HUES6 (cell line): ENCODE measurements at regions not wholly inside any gene's neighbourhood (a gene's known extent, or its start where the extent isn't known, plus 50 kb on each side); places are given as distances from the start of the nearest gene placed in this dataset.

Experiments
- H3K27ac ChIP-seq: 2 replicates; pipeline ENCODE4 v1.7.0; 2013; ENCODE audit warnings: low read depth, mild to moderate bottlenecking, low read length, inconsistent platforms
- H3K27me3 ChIP-seq: 2 replicates; pipeline ENCODE4 v1.6.1; 2013; ENCODE audit warnings: low read length; ENCODE audit not compliant: control insufficient read depth, insufficient read depth
- H3K36me3 ChIP-seq: 2 replicates; pipeline ENCODE4 v1.6.1; 2013; ENCODE audit warnings: low read length; ENCODE audit not compliant: control insufficient read depth, insufficient read depth
- H3K4me1 ChIP-seq: 2 replicates; pipeline ENCODE4 v1.6.1; 2013; ENCODE audit warnings: low read length; ENCODE audit not compliant: control insufficient read depth, insufficient read depth
- H3K4me3 ChIP-seq: 2 replicates; pipeline ENCODE4 v1.5.1; 2013; ENCODE audit warnings: low read depth, low read length
- H3K9ac ChIP-seq: one replicate; pipeline ENCODE4 v1.6.1; 2013; ENCODE audit warnings: mild to moderate bottlenecking, low read length
- H3K9me3 ChIP-seq: 2 replicates; pipeline ENCODE4 v1.6.1; 2013; ENCODE audit warnings: low read depth, low read length; ENCODE audit not compliant: control insufficient read depth, insufficient read depth

DNA sequence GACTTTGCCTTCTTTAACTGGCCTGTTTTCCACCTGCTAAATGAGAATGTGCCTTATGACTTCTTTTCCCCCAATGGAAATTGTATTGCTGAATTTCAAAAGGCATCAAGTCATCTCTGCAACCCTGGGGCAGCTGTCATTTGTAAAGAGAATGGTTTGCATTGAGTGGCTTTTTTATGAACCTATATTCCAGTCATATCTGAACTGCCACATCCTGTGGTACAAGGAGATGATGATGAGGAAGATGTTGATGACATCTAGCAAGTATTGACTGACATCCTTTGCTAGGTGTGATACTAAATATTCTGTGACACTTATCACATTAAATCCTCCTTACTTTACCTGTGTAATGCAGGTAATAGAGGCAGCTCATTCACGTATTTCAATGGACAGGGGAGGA, 88.3 kb upstream of the KIAA1217 start:
- Histone ChIP-seq H3K9me3 (no peaks in the 10 kb centered on the region), H3K9ac (no peak overlapping the region), H3K27ac (no peak overlapping the region), H3K36me3 (no peaks in the 10 kb centered on the region), H3K4me3 (no peak overlapping the region), H3K4me1 (peaks cover 18% of the 10 kb centered on the region), H3K27me3 (no peaks in the 10 kb centered on the region)

DNA sequence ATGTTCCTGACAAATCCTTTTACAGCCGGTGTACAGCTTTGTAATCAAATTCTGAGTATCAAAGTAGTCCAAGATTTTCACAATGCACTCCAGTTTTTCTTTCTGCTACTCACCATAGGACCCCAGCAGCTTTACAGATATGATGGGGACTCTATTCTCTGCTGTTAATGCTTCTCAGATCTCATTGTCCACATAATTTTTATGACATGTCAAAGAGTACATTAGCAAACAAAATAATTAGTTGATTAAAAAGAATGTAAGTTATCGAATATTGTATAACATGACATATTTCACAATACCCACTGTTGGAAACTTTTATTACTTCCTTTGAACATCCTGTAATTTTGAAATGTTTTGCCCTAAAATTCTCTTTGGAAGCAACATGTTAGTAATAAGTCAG, 81.4 kb upstream of the KIAA1217 start:
- no peak overlapping the region for H3K4me3 ChIP-seq
- no peaks in the 10 kb centered on the region for H3K36me3 ChIP-seq
- no peak overlapping the region for H3K9ac ChIP-seq
- peaks cover 7% of the 10 kb centered on the region; the same call in 1 of the 2 replicates for H3K4me1 ChIP-seq
- no peak overlapping the region for H3K27ac ChIP-seq
- H3K27me3 ChIP-seq: no peaks in the 10 kb centered on the region
- no peaks in the 10 kb centered on the region for H3K9me3 ChIP-seq

DNA sequence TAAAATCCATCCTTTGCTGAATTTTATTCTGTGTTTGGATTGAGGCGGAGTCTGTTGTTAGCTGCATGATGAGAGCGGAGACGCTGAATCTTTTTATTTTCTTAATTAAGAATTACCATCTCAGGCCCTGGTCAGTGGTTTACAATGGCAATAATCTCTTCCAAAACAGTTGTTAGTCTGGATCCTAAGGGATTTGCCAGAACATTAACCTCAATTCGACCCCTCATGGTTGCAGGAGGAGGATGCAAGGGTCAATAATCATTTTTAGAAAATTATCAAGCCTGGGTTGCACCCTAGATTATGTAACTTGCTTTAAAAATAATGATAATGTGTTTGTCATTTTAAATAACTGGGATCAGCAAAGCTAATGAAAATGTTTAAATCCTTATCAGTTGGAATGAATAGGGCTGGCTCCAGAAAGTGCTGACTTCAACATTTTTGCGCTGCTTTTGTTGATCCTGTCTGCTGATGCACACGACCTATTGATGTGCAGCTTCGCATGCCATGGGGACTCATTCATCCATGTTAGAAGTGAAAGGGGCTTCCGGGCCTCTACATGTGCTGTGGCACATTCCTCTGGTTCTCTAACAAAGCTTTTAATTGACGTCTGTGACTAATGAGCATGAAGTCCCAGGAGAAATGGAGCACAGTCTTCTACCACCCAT, 80.7 kb upstream of the KIAA1217 start:
- H3K27me3 ChIP-seq: no peaks in the 10 kb centered on the region
- no peaks in the 10 kb centered on the region for H3K36me3 ChIP-seq
- H3K9ac ChIP-seq: no peak overlapping the region
- H3K9me3 ChIP-seq: no peaks in the 10 kb centered on the region
- peaks cover 7% of the 10 kb centered on the region; the same call in 1 of the 2 replicates for H3K4me1 ChIP-seq
- no peak overlapping the region for H3K4me3 ChIP-seq
- H3K27ac ChIP-seq: no peak overlapping the region

DNA sequence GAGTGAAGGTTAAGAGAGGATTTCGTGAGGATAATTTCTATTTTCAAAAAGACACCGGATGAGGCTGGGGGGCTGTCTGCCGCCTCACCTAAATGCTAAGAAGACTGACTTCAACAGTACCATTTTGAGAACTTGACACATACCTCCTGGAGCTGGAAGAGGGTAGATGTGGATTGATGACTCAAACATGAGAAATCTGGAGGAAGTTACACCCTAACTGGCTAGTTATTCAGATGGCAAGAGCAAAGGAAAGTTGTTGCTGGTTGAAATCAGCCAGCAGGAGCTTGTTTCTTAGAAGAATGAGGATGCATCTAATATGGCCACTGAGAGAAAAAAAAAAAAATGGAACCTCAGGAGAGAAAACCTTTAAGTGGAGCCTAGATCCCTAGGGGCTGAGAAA, 76.2 kb upstream of the KIAA1217 start:
- no peaks in the 10 kb centered on the region for H3K27me3 ChIP-seq
- H3K4me3 ChIP-seq: no peak overlapping the region
- H3K4me1 ChIP-seq: peaks cover 7% of the 10 kb centered on the region; the same call in 1 of the 2 replicates
- H3K9ac ChIP-seq: no peak overlapping the region
- no peaks in the 10 kb centered on the region for H3K36me3 ChIP-seq
- H3K9me3 ChIP-seq: no peaks in the 10 kb centered on the region
- no peak overlapping the region for H3K27ac ChIP-seq

DNA sequence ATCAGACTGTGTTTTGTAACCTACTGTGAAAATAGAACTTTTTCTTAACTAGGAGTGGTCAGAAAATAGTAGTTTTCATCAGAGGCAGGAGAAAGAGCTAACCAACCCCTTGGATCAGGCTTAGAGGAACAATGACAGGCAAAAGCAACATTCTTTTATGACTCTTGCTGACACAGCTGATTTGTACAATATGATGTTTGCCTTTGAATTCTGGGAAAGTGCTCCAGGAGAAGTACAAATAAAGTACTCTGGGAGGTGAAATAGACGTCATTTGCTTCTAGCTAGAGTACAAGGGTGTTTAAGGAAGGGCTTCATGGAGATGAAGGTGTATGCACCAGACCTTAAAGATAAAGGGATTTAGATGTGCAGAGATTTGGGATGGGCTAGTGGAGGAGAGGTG, 75.1 kb upstream of the KIAA1217 start:
- no peak overlapping the region for H3K27ac ChIP-seq
- H3K4me3 ChIP-seq: no peak overlapping the region
- H3K9ac ChIP-seq: no peak overlapping the region
- peaks cover 2% of the 10 kb centered on the region; the same call in 1 of the 2 replicates for H3K4me1 ChIP-seq
- H3K9me3 ChIP-seq: no peaks in the 10 kb centered on the region
- H3K36me3 ChIP-seq: no peaks in the 10 kb centered on the region
- no peaks in the 10 kb centered on the region for H3K27me3 ChIP-seq

DNA sequence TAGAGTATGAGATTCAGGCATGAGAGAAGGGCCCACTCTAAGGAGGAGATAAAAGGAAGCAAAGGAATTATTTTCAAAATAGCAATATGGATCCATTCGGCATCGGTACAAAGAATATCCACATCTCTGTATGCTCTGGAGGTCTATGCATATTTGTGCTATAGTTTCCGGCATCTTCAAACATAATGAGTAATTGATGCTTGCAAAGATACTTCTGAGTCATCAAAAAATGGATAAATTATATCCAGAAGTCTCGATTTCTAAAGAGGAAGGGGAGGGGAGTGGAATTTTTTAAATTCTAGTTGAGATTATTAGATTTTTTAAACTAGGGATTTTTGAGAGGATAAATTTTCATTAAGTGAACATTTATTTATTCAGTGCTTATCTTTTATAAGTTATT, 72.9 kb upstream of the KIAA1217 start:
- H3K4me1 ChIP-seq: no peaks in the 10 kb centered on the region
- H3K36me3 ChIP-seq: no peaks in the 10 kb centered on the region
- H3K27ac ChIP-seq: no peak overlapping the region
- 0 out of 2 replicates have a peak, but pooled peaks cover 2% of the 10 kb centered on the region for H3K9me3 ChIP-seq
- H3K27me3 ChIP-seq: no peaks in the 10 kb centered on the region
- H3K9ac ChIP-seq: no peak overlapping the region
- H3K4me3 ChIP-seq: no peak overlapping the region

DNA sequence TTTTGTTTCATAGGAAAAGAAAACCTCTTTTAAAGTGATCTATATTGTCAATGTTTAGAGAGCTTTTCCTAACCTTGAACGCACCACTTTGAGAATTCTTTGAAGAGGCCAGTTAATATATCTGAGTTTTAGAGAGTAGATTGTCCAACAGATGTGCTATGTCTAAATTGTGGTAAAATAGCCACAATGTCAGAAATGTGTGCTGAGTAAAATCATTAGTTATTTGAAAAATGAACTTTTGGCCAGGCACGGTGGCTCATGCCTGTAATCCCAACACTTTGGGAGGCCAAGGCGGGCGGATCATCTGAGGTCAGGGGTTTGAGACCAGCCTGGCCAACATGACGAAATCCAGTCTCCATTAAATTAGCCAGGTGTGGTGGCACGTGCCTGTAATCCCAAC, 61.6 kb upstream of the KIAA1217 start:
- Histone ChIP-seq H3K4me3 (no peak overlapping the region), H3K36me3 (no peaks in the 10 kb centered on the region), H3K27me3 (no peaks in the 10 kb centered on the region), H3K27ac (no peak overlapping the region), H3K4me1 (no peaks in the 10 kb centered on the region), H3K9ac (no peak overlapping the region), H3K9me3 (no peaks in the 10 kb centered on the region)

DNA sequence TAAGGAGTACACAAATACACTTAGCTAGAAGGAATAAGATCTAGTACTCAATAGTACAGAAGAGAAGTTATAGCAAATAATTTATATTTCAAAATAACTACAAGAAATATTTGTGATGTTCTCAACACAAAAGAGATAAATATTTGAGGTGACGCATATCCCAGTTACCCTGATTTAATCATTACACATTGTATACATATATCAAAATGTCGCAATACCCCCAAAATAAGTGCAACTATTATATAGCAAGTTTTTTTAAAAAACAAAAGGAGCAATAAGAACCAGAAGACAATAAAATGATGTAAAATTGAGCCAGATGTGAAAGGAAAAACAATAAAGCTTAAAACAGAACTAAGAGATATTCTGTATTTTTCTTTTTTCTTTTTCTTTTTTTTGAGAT, 59.3 kb upstream of the KIAA1217 start:
- no peaks in the 10 kb centered on the region for H3K27me3 ChIP-seq
- no peaks in the 10 kb centered on the region for H3K4me1 ChIP-seq
- no peak overlapping the region for H3K4me3 ChIP-seq
- no peaks in the 10 kb centered on the region for H3K36me3 ChIP-seq
- no peak overlapping the region for H3K27ac ChIP-seq
- H3K9ac ChIP-seq: no peak overlapping the region
- no peaks in the 10 kb centered on the region for H3K9me3 ChIP-seq

DNA sequence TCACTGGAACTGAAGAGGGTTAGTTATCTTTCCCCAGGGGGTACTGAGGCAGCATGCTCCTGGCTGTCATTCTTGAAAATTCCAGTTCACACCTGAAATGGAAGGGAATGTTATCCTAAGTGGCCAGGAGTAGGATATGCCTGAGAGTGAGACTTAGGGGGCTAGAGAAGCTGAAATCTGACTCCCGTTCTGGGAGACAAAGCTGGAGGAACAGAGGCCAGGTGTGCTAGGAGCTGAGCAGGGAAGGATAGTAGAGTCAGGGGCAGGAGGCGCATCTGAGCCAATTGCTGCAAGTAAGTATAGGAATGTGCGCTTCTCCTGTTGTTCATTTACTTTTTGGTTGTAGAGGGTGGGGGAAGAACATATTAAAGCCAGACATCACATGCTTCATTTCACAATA, 58.1 kb upstream of the KIAA1217 start:
- Histone ChIP-seq H3K27me3 (no peaks in the 10 kb centered on the region), H3K9ac (no peak overlapping the region), H3K9me3 (no peaks in the 10 kb centered on the region), H3K4me1 (no peaks in the 10 kb centered on the region), H3K27ac (no peak overlapping the region), H3K36me3 (no peaks in the 10 kb centered on the region), H3K4me3 (no peak overlapping the region)

DNA sequence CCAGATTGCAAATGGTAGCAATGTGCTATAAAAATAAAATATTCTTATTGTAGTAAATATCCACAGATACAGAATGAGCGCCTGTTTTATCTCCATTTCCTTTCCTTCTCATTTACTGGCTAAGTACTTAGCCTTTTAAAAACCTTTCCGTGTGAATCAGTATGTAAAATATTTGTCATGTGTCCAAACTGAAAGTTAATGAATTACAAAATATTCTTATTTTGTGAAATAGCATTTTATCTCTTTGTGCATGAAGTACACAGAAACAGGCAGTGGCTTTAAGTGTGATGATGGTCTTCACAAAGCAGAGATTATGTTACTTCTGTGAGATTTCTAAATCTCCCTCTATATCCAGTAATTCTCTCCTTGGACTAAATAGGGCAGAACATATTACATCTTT, 56.7 kb upstream of the KIAA1217 start:
- Histone ChIP-seq H3K4me3 (no peak overlapping the region), H3K9me3 (no peaks in the 10 kb centered on the region), H3K9ac (no peak overlapping the region), H3K27ac (no peak overlapping the region), H3K4me1 (no peaks in the 10 kb centered on the region), H3K27me3 (no peaks in the 10 kb centered on the region), H3K36me3 (no peaks in the 10 kb centered on the region)

DNA sequence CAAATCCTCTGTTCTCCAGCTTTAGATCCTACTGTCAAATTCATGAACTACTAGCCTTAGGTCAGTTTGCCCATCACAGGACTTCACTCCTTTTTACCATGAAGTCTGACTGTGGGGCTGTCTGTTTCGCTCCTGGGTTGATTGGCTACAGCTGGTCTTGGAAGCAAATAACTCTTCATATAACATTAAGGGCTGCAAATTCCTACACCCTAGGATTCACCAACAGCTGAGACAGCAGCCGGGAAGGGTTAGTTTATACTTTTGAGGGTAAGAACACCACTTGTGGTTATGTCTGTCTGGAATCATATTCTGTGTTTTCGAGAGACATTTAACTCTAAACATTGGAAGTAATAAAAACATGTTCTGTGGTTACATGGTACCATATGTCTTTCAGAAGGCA, 55.9 kb upstream of the KIAA1217 start:
- no peak overlapping the region for H3K9ac ChIP-seq
- no peak overlapping the region for H3K4me3 ChIP-seq
- no peak overlapping the region for H3K27ac ChIP-seq
- H3K27me3 ChIP-seq: no peaks in the 10 kb centered on the region
- H3K4me1 ChIP-seq: no peaks in the 10 kb centered on the region
- H3K9me3 ChIP-seq: 0 out of 2 replicates have a peak, but pooled peaks cover 2% of the 10 kb centered on the region
- no peaks in the 10 kb centered on the region for H3K36me3 ChIP-seq
